GM12873 (cell line): ENCODE measurements at regions not wholly inside any gene's neighbourhood (a gene's known extent, or its start where the extent isn't known, plus 50 kb on each side); places are given as distances from the start of the nearest gene placed in this dataset.

Source experiments
- CTCF ChIP-seq: IDR thresholded peaks from 2 replicates; pipeline ENCODE4 v1.5.1; 2012; ENCODE audit warnings: low read depth, mild to moderate bottlenecking, moderate library complexity, low read length, control low read depth; ENCODE audit not compliant: insufficient read depth; ENCODE audit errors: missing control alignments

- no peak for TF ChIP-seq CTCF
These were observed 1858.7 kb upstream of the CELF4 start for GRCh38 chr18:39424261-39424660.

- TF ChIP-seq CTCF: no peak
These were observed 1855.7 kb upstream of the CELF4 start for GRCh38 chr18:39421276-39421675.

DNA sequence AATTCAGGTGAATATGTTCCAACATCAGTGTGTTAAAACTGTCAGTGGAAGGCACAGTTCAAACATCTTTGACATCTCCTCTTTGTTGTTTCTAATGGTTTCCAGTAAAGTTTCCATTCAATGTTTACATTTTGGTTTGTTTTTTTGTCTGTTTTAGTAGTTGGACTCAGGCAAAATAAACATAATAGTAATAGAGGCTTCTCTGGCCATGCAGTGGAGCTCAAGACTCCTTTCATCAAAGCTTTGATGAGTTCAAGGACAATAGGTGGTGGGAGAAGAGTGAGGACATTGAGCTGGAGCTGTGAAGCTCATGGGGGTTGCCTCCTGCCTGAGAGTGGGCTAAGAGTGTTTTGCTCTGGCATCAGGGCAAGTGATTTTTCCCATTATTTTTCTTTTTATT lies 1853.7 kb upstream of the CELF4 start:
- no peak for TF ChIP-seq CTCF

- TF ChIP-seq CTCF: no peak
These were observed 1849.9 kb upstream of the CELF4 start for GRCh38 chr18:39415471-39415870.

DNA sequence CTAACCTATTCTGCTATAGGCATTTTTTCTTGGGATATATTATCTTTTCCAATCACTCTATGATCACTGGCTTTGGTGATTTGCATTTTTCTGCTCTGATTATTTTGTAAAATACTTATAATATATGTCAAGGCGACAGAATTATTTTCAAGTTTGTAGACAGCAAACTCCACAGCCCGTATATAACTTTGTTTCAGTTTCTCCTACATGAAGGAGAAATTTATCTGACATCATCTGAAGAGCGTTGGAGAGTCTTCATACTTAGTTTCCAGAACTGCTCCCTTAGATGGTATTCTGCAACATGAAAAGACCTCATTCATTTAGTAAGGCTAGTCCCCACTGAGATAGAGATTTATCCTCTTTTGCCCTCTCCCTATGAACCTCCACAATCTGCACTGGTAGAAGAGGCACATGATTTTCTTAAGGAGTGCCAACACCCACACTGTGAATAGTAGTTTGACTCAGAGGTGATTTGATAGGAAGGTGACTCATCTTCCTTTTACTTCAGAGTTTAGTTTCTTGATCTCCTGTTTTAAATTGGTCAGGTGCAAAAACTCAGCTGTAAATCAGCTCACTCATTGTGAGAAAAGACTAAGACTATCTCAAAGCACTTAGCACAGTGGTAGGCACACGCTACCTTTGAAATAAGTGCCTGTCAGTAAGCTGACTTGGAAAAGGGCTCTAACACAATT lies 1848.6 kb upstream of the CELF4 start:
- no peak for TF ChIP-seq CTCF

DNA sequence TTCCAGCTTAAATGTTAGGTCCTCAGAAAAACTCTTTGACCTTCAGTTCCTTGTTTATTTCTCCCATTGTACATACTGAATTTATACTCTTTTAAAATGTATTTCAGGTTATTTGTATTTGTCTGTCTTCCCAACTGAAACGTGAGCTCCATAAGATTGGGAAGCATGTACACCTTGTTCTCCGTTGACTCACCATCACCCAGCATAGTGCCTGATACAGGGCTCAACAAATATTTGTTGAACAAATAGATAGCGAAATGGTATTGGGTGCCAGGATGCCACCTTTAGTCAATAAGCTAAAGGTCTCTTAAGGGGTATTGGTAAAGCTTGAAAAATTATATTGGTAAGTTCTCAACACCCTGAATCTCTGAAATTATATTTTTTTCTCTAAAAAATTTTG lies 1841.3 kb upstream of the CELF4 start:
- TF ChIP-seq CTCF: no peak

DNA sequence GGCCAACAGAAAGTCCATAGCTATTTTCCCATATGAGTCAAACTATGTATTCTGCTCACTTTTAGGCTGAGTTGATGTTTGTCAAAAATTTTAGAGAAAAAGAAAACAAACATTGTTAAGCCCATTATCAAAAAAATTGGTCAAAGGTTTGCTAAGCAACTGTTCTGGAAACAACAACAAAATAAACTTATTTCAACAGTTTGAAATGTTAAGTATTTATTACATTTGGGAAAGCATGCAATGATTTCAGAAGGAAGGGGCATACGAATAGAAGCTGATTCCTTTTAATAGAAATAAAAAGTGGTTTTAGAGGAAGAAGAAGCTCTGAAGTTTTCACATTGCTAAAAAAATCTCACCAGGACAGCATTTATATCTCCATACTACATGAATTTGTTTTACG lies 1837.5 kb upstream of the CELF4 start:
- TF ChIP-seq CTCF: no peak
